H1 (cell line): ENCODE measurements at regions not wholly inside any gene's neighbourhood (a gene's known extent, or its start where the extent isn't known, plus 50 kb on each side); places are given as distances from the start of the nearest gene placed in this dataset.

Experiments
- CTCF ChIA-PET: fragments of 300-600 bp; sonication (Branson Sonifier 250); formaldehyde crosslinking; loops from one replicate; lab custom pipeline; 2021; ENCODE audit not compliant: partially characterized antibody; lab: Charles Lee
- POLR2A ChIA-PET: fragments of 300-600 bp; sonication (Branson Sonifier 250); formaldehyde crosslinking; loops from one replicate; lab custom pipeline; 2021; ENCODE audit warnings: inconsistent platforms; ENCODE audit not compliant: partially characterized antibody; lab: Charles Lee
- DNase-seq, 2 experiments: peaks; one replicate each; pipeline versions ENCODE4 v3.0.0 to v3.0.0-alpha.2; 2010 to 2022; ENCODE audit warnings: low spot score in 2 of 2, low read depth in 1 of 2, mixed read lengths in 1 of 2
- FAIRE-seq: peaks from 2 replicates; lab custom pipeline; 2011; peaks lifted over from hg19 to GRCh38; lab: Jason Lieb, UNC
- H2AFZ ChIP-seq: 2 replicates; pipeline ENCODE4 v1.8.1; 2012; ENCODE audit warnings: low read length, inconsistent platforms
- H2AK5ac ChIP-seq: 2 replicates; pipeline ENCODE4 v1.6.1; 2013; ENCODE audit warnings: low read depth, low read length
- H2BK120ac ChIP-seq: replicated peaks from 2 replicates; pipeline ENCODE3; 2013; ENCODE audit warnings: low read depth, low read length, inconsistent platforms
- H2BK12ac ChIP-seq: 2 replicates; pipeline ENCODE4 v1.6.1; 2013; ENCODE audit warnings: low read depth, low read length
- H2BK15ac ChIP-seq: 2 replicates; pipeline ENCODE4 v1.6.1; 2013; ENCODE audit warnings: low read length
- H2BK20ac ChIP-seq: 2 replicates; pipeline ENCODE4 v1.6.1; 2013; ENCODE audit warnings: low read length
- H2BK5ac ChIP-seq: 2 replicates; pipeline ENCODE4 v1.6.1; 2013; ENCODE audit warnings: low read depth, low read length
- H3K14ac ChIP-seq: 2 replicates; pipeline ENCODE4 v1.6.1; 2013; ENCODE audit warnings: inconsistent platforms; ENCODE audit not compliant: insufficient read length
- H3K18ac ChIP-seq: 2 replicates; pipeline ENCODE4 v1.6.1; 2013; ENCODE audit warnings: low read length; ENCODE audit errors: extremely low read depth
- H3K23ac ChIP-seq: 2 replicates; pipeline ENCODE4 v1.6.1; 2013; ENCODE audit warnings: inconsistent platforms; ENCODE audit not compliant: insufficient read length
- H3K23me2 ChIP-seq: 2 replicates; pipeline ENCODE4 v1.6.1; 2013; ENCODE audit warnings: low read depth, low read length
- H3K27ac ChIP-seq: 2 replicates; pipeline ENCODE4 v1.6.1; 2011; ENCODE audit warnings: low read depth, low read length, inconsistent platforms
- H3K27me3 ChIP-seq, 4 experiments: replicated peaks in 1 of 4; 1 replicate in 1 of 4; 2 replicates in 3 of 4; pipeline versions ENCODE4 v1.6.1 to v1.8.1; 2011 to 2013; ENCODE audit warnings: low read length in 3 of 4, mild to moderate bottlenecking in 3 of 4, inconsistent platforms in 2 of 4, mixed read lengths in 2 of 4, moderate library complexity in 1 of 4; ENCODE audit not compliant: control insufficient read depth in 3 of 4, insufficient read depth in 3 of 4; ENCODE audit errors: extremely low read depth in 1 of 4
- H3K36me3 ChIP-seq, 4 experiments: 2 replicates each; pipeline versions ENCODE4 v1.6.1 to v1.8.1; 2011 to 2013; ENCODE audit warnings: mild to moderate bottlenecking in 4 of 4, low read length in 3 of 4, moderate library complexity in 2 of 4, control low read depth in 1 of 4, inconsistent platforms in 1 of 4; ENCODE audit not compliant: insufficient read depth in 4 of 4, control insufficient read depth in 2 of 4
- H3K4ac ChIP-seq: replicated peaks from 2 replicates; pipeline ENCODE3; 2013; ENCODE audit warnings: low read length, low read depth, mixed read lengths, inconsistent platforms; ENCODE audit not compliant: insufficient read length
- H3K4me1 ChIP-seq, 4 experiments: replicated peaks in 1 of 4; 1 replicate in 1 of 4; 2 replicates in 3 of 4; pipeline versions ENCODE4 v1.6.1 to v1.8.1; 2011 to 2013; ENCODE audit warnings: low read length in 3 of 4, inconsistent platforms in 2 of 4, mixed read lengths in 1 of 4; ENCODE audit not compliant: insufficient read depth in 4 of 4, control insufficient read depth in 3 of 4
- H3K4me2 ChIP-seq, 2 experiments: 2 replicates each; pipeline versions ENCODE4 v1.6.1 to v1.8.1; 2011 to 2013; ENCODE audit warnings: low read depth in 2 of 2, low read length in 2 of 2, control low read depth in 1 of 2, inconsistent platforms in 1 of 2, mild to moderate bottlenecking in 1 of 2; ENCODE audit not compliant: insufficient read depth in 1 of 2
- H3K4me3 ChIP-seq, 4 experiments: fragments of 200-600, 300-600 bp in 1 of 4; sonication (generic), shearing (Covaris generic), sonication (Bioruptor Twin) in 1 of 4; 2 replicates each; pipeline versions ENCODE4 v1.5.1 to v1.8.1; 2011 to 2016; ENCODE audit warnings: low read length in 4 of 4, low read depth in 3 of 4, control low read depth in 2 of 4, inconsistent platforms in 2 of 4, mild to moderate bottlenecking in 2 of 4, mixed read lengths in 1 of 4, moderate library complexity in 1 of 4; ENCODE audit not compliant: insufficient read depth in 2 of 4; ENCODE audit errors: extremely low read depth in 1 of 4
- H3K56ac ChIP-seq: replicated peaks from 2 replicates; pipeline ENCODE3; 2013; ENCODE audit warnings: low read depth, mild to moderate bottlenecking, mixed read lengths, low read length, inconsistent platforms; ENCODE audit not compliant: insufficient read length
- H3K79me1 ChIP-seq: 2 replicates; pipeline ENCODE4 v1.6.1; 2013; ENCODE audit warnings: low read depth, low read length, control low read depth
- H3K79me2 ChIP-seq, 2 experiments: 2 replicates each; pipeline versions ENCODE4 v1.6.1 to v1.8.1; 2012 to 2013; ENCODE audit warnings: low read length in 2 of 2, mild to moderate bottlenecking in 2 of 2, inconsistent platforms in 1 of 2; ENCODE audit not compliant: insufficient read depth in 2 of 2, control insufficient read depth in 1 of 2
- H3K9ac ChIP-seq, 4 experiments: replicated peaks in 1 of 4; 1 replicate in 1 of 4; 2 replicates in 3 of 4; pipeline versions ENCODE4 v1.6.1 to v1.8.1; 2011 to 2013; ENCODE audit warnings: low read depth in 3 of 4, low read length in 3 of 4, control low read depth in 2 of 4, mild to moderate bottlenecking in 2 of 4, moderate library complexity in 2 of 4, inconsistent platforms in 1 of 4; ENCODE audit errors: extremely low read depth in 1 of 4
- H3K9me3 ChIP-seq, 2 experiments: 2 replicates each; pipeline versions ENCODE4 v1.6.1 to v1.8.1; 2012 to 2013; ENCODE audit warnings: mild to moderate bottlenecking in 2 of 2, moderate library complexity in 2 of 2, control low read depth in 1 of 2, inconsistent platforms in 1 of 2, low read depth in 1 of 2, low read length in 1 of 2, mixed read lengths in 1 of 2; ENCODE audit not compliant: insufficient read depth in 2 of 2
- H4K20me1 ChIP-seq, 2 experiments: replicated peaks in 1 of 2; 2 replicates each; pipeline versions ENCODE3 to v1.8.1; 2011 to 2013; ENCODE audit warnings: inconsistent platforms in 2 of 2, low read length in 2 of 2, mild to moderate bottlenecking in 1 of 2; ENCODE audit not compliant: insufficient read depth in 2 of 2, control insufficient read depth in 1 of 2
- H4K5ac ChIP-seq: 2 replicates; pipeline ENCODE4 v1.6.1; 2013; ENCODE audit warnings: low read length, low read depth, mixed read lengths, inconsistent platforms; ENCODE audit not compliant: insufficient read length
- H4K8ac ChIP-seq: 2 replicates; pipeline ENCODE4 v1.8.0; 2013; ENCODE audit warnings: mild to moderate bottlenecking, moderate library complexity, low read length, inconsistent platforms; ENCODE audit not compliant: insufficient read depth; ENCODE audit errors: extremely low read depth
- H4K91ac ChIP-seq: replicated peaks from 2 replicates; pipeline ENCODE3; 2013; ENCODE audit warnings: low read length, mixed read lengths, inconsistent platforms; ENCODE audit not compliant: insufficient read length
- ASH2L ChIP-seq: fragments of 200-600, 300-600 bp; sonication (generic); IDR thresholded peaks from one replicate; pipeline ENCODE4 v1.7.1; 2017; ENCODE audit warnings: low read length
- CBX8 ChIP-seq: fragments of 300-800, 300-1000 bp; sonication (generic); IDR thresholded peaks from 2 replicates; pipeline ENCODE4 v1.7.1; 2016; ENCODE audit warnings: low read depth, low read length, borderline replicate concordance
- CREB1 ChIP-seq: IDR thresholded peaks from 2 replicates; pipeline ENCODE4 v1.6.1; 2012; ENCODE audit warnings: inconsistent platforms
- GABPA ChIP-seq: IDR thresholded peaks from 2 replicates; pipeline ENCODE4 v1.6.1; 2011; ENCODE audit warnings: mild to moderate bottlenecking, low read length, moderate library complexity, borderline replicate concordance; ENCODE audit not compliant: insufficient read depth
- HDAC2 ChIP-seq, 2 experiments: fragments of 300-600 bp in 1 of 2; sonication (generic) in 1 of 2; IDR thresholded peaks; 2 replicates each; pipeline ENCODE4 v1.6.1; 2011 to 2012; ENCODE audit warnings: low read depth in 2 of 2, low read length in 2 of 2, mild to moderate bottlenecking in 2 of 2, moderate library complexity in 2 of 2, borderline replicate concordance in 1 of 2, inconsistent platforms in 1 of 2
- KDM1A ChIP-seq: fragments of 200-600, 300-600 bp; sonication (generic); IDR thresholded peaks from 2 replicates; pipeline ENCODE4 v1.7.1; 2016; ENCODE audit warnings: mild to moderate bottlenecking, low read length, borderline replicate concordance
- MAFK ChIP-seq: IDR thresholded peaks from 2 replicates; pipeline ENCODE4 v1.6.1; 2012; ENCODE audit warnings: low read depth, mild to moderate bottlenecking, improper control_type of control experiment, low read length
- RBBP5 ChIP-seq: IDR thresholded peaks from 2 replicates; pipeline ENCODE4 v1.7.1; 2012; ENCODE audit warnings: low read depth, mild to moderate bottlenecking, inconsistent platforms, low read length, moderate library complexity, borderline replicate concordance
- RNF2 ChIP-seq: fragments of 200-900, 300-1000 bp; sonication (generic); IDR thresholded peaks from 2 replicates; pipeline ENCODE4 v1.7.1; 2016; ENCODE audit warnings: borderline replicate concordance, low read depth, mild to moderate bottlenecking, antibody characterized with exemption, low read length; ENCODE audit not compliant: poor library complexity, severe bottlenecking; ENCODE audit errors: missing control alignments
- SIX5 ChIP-seq: IDR thresholded peaks from 2 replicates; pipeline ENCODE4 v1.6.1; 2011; ENCODE audit warnings: mild to moderate bottlenecking, low read depth, low read length
- SP1 ChIP-seq: IDR thresholded peaks from 2 replicates; pipeline ENCODE4 v1.6.1; 2011; ENCODE audit warnings: low read depth, low read length
- SP4 ChIP-seq: IDR thresholded peaks from 2 replicates; pipeline ENCODE4 v1.6.1; 2012; ENCODE audit warnings: low read length, inconsistent platforms
- SUZ12 ChIP-seq: fragments of 200-600 bp; sonication (generic); IDR thresholded peaks from 2 replicates; pipeline ENCODE4 v1.6.1; 2012; ENCODE audit warnings: mild to moderate bottlenecking, inconsistent platforms, low read length, moderate library complexity, mixed read lengths
- TAF7 ChIP-seq: optimal IDR thresholded peaks from 2 replicates; pipeline ENCODE3; 2011; ENCODE audit warnings: low read depth, mild to moderate bottlenecking, inconsistent platforms, low read length, moderate library complexity, borderline replicate concordance
- TCF12 ChIP-seq: IDR thresholded peaks from 2 replicates; pipeline ENCODE4 v1.6.1; 2011; ENCODE audit warnings: low read depth, mild to moderate bottlenecking, low read length
- ZNF274 ChIP-seq: IDR thresholded peaks from 2 replicates; pipeline ENCODE4 v1.7.0; 2012; ENCODE audit warnings: low read length, borderline replicate concordance; ENCODE audit errors: extremely low read depth
- WGBS, 2 experiments: shearing (Covaris generic) in 1 of 2; methylation state at CpG; one replicate each; pipeline versions ENCODE4 v1.1.6 to v1.1.7; 2013 to 2015; ENCODE audit warnings: low lambda C conversion rate in 2 of 2, mixed read lengths in 2 of 2, inconsistent platforms in 1 of 2, low coverage in 1 of 2, missing lambda C conversion rate in 1 of 2; ENCODE audit not compliant: insufficient replicate concordance in 2 of 2, insufficient coverage in 1 of 2, insufficient read length in 1 of 2; ENCODE audit errors: extremely low coverage in 1 of 2, missing lambda C conversion rate in 1 of 2; 5-methylcytosine and 5-hydroxymethylcytosine counted together

- Histone ChIP-seq H3K23ac (no peak overlapping the region), H3K56ac (no peak overlapping the region), H2AK5ac (no peak overlapping the region), H3K14ac (no peak overlapping the region), H2BK20ac (no peak overlapping the region), H3K79me2 (no peaks in the 10 kb centered on the region), H3K4me2 (no peak overlapping the region), H2AFZ (no peak overlapping the region), H3K4me3 (no peak overlapping the region), H4K91ac (no peak overlapping the region), H3K36me3 (no peaks in the 10 kb centered on the region), H3K4me1 (no peaks in the 10 kb centered on the region), H3K18ac (no peak overlapping the region), H3K9me3 (no peaks in the 10 kb centered on the region), H3K27ac (no peak overlapping the region), H3K79me1 (no peaks in the 10 kb centered on the region), H3K9ac (no peak overlapping the region), H4K20me1 (no peaks in the 10 kb centered on the region), H4K8ac (no peak overlapping the region), H2BK5ac (no peak overlapping the region), H4K5ac (no peak overlapping the region), H2BK12ac (no peak overlapping the region), H2BK15ac (no peak overlapping the region), H3K23me2 (no peaks in the 10 kb centered on the region), H2BK120ac (no peak overlapping the region), H3K4ac (no peak overlapping the region), H3K27me3 (no peaks in the 10 kb centered on the region)
- DNase-seq: no peak
- FAIRE-seq: no peak
- WGBS, 2 experiments: 90% methylated on average over 5 of the region's 5 CpGs; no CpG with 5 or more reads in 1 of the 2 experiments
- ChIA-PET POLR2A (no interaction called here), CTCF (interaction anchor here (0.7 to 1.5 kb wide), 5 partner anchors 8 to 232 kb away, joined by 3 to 4 read pairs (median 3); no protein-coding TSS in a partner anchor)
- TF ChIP-seq TCF12: no peak
- TF ChIP-seq GABPA: no peak
- TF ChIP-seq SIX5: no peak
- no peak for TF ChIP-seq HDAC2 (IDR thresholded peaks at IDR 0.05; ENCODE audit: borderline replicate concordance in 1 of 2, low read depth in 2 of 2, low read length in 2 of 2)
- TF ChIP-seq RNF2: no peak
- no peak for TF ChIP-seq CBX8
- no peak for TF ChIP-seq SP4
- no peak for TF ChIP-seq ASH2L
- TF ChIP-seq RBBP5: no peak
- TF ChIP-seq SUZ12: no peak
- no peak for TF ChIP-seq MAFK
- TF ChIP-seq ZNF274: no peak
- no peak for TF ChIP-seq TAF7
- no peak for TF ChIP-seq KDM1A
- no peak for TF ChIP-seq SP1
- TF ChIP-seq CREB1: no peak
Measured at GRCh38 chr16:49121636-49122035, 160.0 kb downstream of the CBLN1 start.
